ENCODE measurements at regions not wholly inside any gene's neighbourhood (a gene's known extent, or its start where the extent isn't known, plus 50 kb on each side); places are given as distances from the start of the nearest gene placed in this dataset.

DNA sequence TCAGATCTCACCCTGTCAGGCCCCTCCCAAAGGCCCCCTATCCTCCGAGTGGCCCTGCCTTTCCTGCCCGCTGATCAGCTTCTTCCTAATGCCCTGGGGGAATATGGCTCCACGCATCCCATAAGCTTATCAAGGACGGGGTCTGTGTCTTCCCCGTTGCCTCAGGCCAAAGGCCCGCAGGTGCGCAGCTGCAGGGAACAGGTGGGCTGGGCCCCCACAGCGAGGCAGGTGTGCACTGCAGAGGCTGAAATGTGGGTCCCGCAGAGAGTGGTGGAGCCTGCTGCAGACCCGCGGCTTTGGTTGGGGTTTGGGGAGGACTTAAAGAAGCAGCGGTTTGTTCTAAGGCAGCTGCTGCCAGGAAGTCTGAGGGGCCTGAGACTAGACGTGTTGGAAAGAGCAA, 220.8 kb upstream of the TCERG1L start:
- no peak overlapping the region for H3K4me3 ChIP-seq (ENCODE audit: low read depth, low read length)
- TF ChIP-seq, protein P1, sequence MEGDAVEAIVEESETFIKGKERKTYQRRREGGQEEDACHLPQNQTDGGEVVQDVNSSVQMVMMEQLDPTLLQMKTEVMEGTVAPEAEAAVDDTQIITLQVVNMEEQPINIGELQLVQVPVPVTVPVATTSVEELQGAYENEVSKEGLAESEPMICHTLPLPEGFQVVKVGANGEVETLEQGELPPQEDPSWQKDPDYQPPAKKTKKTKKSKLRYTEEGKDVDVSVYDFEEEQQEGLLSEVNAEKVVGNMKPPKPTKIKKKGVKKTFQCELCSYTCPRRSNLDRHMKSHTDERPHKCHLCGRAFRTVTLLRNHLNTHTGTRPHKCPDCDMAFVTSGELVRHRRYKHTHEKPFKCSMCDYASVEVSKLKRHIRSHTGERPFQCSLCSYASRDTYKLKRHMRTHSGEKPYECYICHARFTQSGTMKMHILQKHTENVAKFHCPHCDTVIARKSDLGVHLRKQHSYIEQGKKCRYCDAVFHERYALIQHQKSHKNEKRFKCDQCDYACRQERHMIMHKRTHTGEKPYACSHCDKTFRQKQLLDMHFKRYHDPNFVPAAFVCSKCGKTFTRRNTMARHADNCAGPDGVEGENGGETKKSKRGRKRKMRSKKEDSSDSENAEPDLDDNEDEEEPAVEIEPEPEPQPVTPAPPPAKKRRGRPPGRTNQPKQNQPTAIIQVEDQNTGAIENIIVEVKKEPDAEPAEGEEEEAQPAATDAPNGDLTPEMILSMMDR (IDR thresholded peaks at IDR 0.05; ENCODE audit: insufficient read depth, low read length, missing control alignments): no peak
- ChIA-PET POLR2A (no interaction called here), CTCF (no interaction called here)
- DNase-seq (ENCODE audit: low read depth, low spot score): no peak

DNA sequence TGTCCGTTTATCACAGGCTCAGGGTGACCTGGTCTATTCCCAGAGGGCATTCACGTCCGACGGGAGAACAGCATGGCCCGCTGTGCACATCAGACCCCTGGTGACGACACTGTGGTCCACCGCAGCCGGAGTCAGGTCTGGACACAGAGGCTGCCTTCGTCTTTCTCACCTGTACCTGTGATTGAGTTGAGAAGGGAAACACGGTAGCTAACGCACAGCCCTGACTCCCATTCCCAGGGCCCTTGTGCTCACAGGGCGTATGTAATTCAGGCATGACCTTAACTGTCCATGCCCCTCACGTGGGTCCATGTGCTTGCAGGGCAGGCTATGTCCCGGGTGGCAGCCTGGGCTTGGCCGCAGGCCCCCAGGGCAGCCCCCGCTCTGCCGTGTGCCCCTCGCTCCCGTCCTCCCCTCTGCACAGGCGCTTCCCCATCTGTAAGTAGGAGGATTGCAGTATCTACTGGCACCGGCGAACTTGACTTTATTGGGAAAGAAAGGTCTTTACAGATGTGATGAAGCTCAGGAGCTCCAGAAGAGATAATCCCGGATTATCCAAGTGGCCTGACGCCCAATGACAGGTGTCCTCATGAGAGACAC, 221.3 kb upstream of the TCERG1L start:
- TF ChIP-seq, protein P1 (IDR thresholded peaks at IDR 0.05; ENCODE audit: insufficient read depth, low read length, missing control alignments): no peak
- ChIA-PET CTCF (no interaction called here), POLR2A (no interaction called here)
- no peak for DNase-seq (ENCODE audit: low read depth, low spot score)
- H3K4me3 ChIP-seq (ENCODE audit: low read depth, low read length): no peak overlapping the region

DNA sequence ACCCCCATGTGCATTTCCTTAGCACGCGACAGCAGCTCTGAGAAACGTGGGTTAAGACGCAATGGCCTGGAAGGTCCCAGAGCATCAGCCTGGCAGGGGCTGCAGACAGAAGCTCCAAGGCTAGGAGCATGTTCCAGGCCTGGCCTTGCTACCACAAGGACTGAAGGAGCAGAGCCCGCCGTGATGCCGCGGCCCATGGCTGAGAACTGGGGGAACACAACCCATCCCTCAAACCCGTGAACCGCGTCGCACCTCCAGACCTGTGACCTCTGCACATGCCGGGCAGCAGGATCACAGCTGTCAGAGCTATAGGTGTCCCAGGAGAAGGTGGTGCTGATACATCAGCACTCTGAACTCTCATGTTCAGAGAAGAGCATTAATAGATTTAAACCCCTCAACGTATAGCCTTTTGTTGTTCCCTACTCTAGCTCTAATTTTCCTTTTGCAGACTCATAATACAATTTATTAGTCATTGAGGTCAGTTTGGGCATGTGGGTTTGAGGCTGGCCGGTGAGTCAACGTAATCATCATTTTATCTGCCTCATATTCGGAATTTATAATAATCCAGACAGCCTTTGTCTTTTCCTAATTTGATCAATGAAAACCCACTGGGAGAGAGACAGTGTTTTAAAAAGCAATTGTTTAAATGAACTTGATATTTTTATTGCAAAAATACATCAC, 222.5 kb upstream of the TCERG1L start:
- no peak for DNase-seq (ENCODE audit: low read depth, low spot score)
- CTCF ChIA-PET: no interaction called here
- H3K4me3 ChIP-seq (ENCODE audit: low read depth, low read length): no peak overlapping the region
- TF ChIP-seq, protein P1 (IDR thresholded peaks at IDR 0.05; ENCODE audit: insufficient read depth, low read length, missing control alignments): no peak
- POLR2A ChIA-PET: no interaction called here

DNA sequence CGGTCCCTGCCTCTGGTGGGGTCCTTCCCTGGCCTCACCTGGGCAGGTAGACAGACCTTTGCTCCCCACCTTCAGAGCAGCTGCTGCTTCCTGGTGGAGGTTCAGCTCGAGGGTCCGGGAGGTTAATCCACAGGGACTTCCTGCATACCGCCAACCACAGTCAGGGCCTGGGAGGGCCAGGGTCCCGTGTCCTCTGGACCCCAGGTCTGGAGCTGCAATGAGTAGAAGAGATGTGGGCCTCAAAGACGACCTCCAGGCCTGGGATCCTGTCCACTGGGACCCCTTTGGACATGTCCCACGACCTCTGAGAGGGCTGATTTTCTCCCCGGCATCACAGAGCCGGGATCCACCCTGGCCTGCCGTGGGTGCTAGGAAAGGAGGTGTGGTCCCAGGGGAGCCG, 223.3 kb upstream of the TCERG1L start:
- POLR2A ChIA-PET: no interaction called here
- CTCF ChIA-PET: no interaction called here
- H3K4me3 ChIP-seq (ENCODE audit: low read depth, low read length): no peak overlapping the region
- no peak for DNase-seq (ENCODE audit: low read depth, low spot score)
- TF ChIP-seq, protein P1 (IDR thresholded peaks at IDR 0.05; ENCODE audit: insufficient read depth, low read length, missing control alignments): no peak

DNA sequence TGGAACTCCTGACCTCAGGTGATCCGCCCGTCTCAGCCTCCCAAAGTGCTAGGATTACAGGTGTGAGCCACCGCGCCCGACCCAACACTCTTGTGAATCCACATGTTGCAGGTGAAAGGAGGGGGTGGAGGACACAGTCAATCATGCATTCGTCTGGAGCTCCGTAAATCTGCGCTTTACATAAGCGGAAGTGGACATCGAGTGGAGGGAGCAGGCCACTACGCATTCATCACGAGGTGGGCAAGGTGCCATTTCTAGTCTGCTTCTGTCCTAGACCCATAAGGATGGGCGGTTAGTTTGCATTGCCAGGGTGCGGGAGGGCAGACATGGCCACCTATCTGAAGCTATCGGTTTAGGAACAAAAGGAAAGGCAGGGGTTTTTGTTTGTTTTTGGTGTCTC, 225.2 kb upstream of the TCERG1L start:
- no peak for DNase-seq (ENCODE audit: low read depth, low spot score)
- H3K4me3 ChIP-seq (ENCODE audit: low read depth, low read length): no peak overlapping the region
- ChIA-PET POLR2A (no interaction called here), CTCF (no interaction called here)
- TF ChIP-seq, protein P1 (IDR thresholded peaks at IDR 0.05; ENCODE audit: insufficient read depth, low read length, missing control alignments): no peak

DNA sequence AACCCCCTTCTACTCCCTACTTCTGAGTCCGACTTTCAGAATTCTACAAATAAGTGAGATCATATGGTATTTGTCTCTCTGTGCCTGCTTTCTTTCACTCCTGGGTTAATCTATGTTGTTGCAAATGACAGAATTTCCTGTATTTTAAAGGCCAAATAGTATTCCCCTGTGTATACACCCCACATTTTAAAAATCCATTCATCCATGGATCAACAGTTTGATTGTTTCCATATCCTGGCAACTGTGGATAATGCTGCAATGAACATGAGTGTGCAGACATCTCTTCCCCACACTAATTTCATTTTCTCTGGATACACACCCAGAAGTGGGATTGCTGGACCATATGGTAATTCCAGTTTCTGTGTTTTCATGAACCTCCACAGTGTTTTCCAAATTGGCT, 225.8 kb upstream of the TCERG1L start:
- ChIA-PET CTCF (no interaction called here), POLR2A (no interaction called here)
- no peak overlapping the region for H3K4me3 ChIP-seq (ENCODE audit: low read depth, low read length)

More for the DNA sequence above, 225.8 kb upstream of the TCERG1L start:
- TF ChIP-seq, protein P1 (IDR thresholded peaks at IDR 0.05; ENCODE audit: insufficient read depth, low read length, missing control alignments): no peak
- no peak for DNase-seq (ENCODE audit: low read depth, low spot score)
